Vagina (tissue), 2 donors: ENCODE measurements at regions not wholly inside any gene's neighbourhood (a gene's known extent, or its start where the extent isn't known, plus 50 kb on each side); places are given as distances from the start of the nearest gene placed in this dataset.
"Not testable (repeated sequence)": the region's sequence is repeated elsewhere in the genome, so short reads cannot be mapped to it uniquely, and the experiment has no call there.

Source experiments
- DNase-seq, 2 donors: peaks; one replicate each; pipeline ENCODE4 v3.0.0-alpha.2; 2017; ENCODE audit errors: extremely low spot score in 2 of 2
- H3K27ac ChIP-seq: fragments of 200-600 bp; sonication (generic); one replicate; pipeline ENCODE4 v1.5.1; 2019
- H3K27me3 ChIP-seq: fragments of 200-600 bp; sonication (generic); one replicate; pipeline ENCODE4 v1.5.1; 2019
- H3K36me3 ChIP-seq, 2 donors: fragments of 200-600 bp; sonication (generic); one replicate each; pipeline ENCODE4 v1.5.1; 2017 to 2019
- H3K4me1 ChIP-seq: fragments of 200-600 bp; sonication (generic); one replicate; pipeline ENCODE4 v1.5.1; 2019
- H3K4me3 ChIP-seq, 2 donors: fragments of 200-600 bp; sonication (generic); 1 replicate in 1 of 2; 2 replicates in 1 of 2; pipeline ENCODE4 v1.5.1; 2016 to 2019
- H3K9me3 ChIP-seq: fragments of 200-600 bp; sonication (generic); one replicate; pipeline ENCODE4 v1.5.1; 2019
- POLR2A ChIP-seq, 2 donors: fragments of 450-650 bp; IDR thresholded peaks; one replicate each; pipeline ENCODE4 v1.6.1; 2017; ENCODE audit warnings: antibody characterized with exemption in 2 of 2, mild to moderate bottlenecking in 2 of 2, moderate library complexity in 2 of 2
- POLR2AphosphoS5 ChIP-seq, 2 donors: sonication (generic); formaldehyde crosslinking; IDR thresholded peaks; one replicate each; pipeline ENCODE4 v1.9.0; 2017; ENCODE audit warnings: antibody characterized with exemption in 2 of 2, mild to moderate bottlenecking in 2 of 2, low read depth in 1 of 2; ENCODE audit not compliant: insufficient read depth in 1 of 2
- intact Hi-C: fragments of 100-400 bp; cut with DNase I; formaldehyde crosslinking; loops from one replicate; pipeline ENCODE4 v1.15.1; 2023
- TF ChIP-seq, protein P1 (sequence below), 3 experiments: fragments of 450-650 bp in 2 of 3; fragments of 200-600 bp in 1 of 3; sonication (generic) in 1 of 3; IDR thresholded peaks; one replicate each; pipeline ENCODE4 v1.5.1; 2017 to 2019; ENCODE audit warnings: antibody characterized with exemption in 3 of 3, mild to moderate bottlenecking in 2 of 3, moderate library complexity in 2 of 3

DNA sequence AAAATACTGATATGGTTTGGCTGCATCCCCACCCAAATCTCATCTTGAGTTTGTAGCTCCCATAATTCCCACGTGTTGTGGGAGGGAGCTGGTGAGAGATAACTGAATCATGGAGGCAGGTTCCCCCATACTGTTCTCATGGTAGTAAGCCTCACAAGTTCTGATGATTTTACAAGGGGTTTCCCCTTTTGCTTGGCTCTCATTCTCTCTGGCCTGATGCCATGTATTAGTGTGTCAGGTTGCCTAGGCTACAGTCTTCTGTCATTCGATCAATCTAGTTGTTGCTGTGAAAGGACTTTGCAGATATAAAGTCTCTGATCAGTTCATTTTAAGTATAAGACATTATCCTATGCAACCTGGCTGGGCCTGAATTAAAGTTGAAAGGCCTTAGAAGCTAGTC lies 209.3 kb upstream of the MAOA start:
- Histone ChIP-seq H3K27me3 (no peaks in the 10 kb centered on the region), H3K27ac (no peak overlapping the region), H3K9me3 (no peaks in the 10 kb centered on the region), H3K4me3 (no peak overlapping the region), H3K36me3 (no peaks in the 10 kb centered on the region), H3K4me1 (no peaks in the 10 kb centered on the region)
- no peak for DNase-seq
- TF ChIP-seq POLR2A (IDR thresholded peaks at IDR 0.05) (no peak), POLR2AphosphoS5 (IDR thresholded peaks at IDR 0.05; ENCODE audit: insufficient read depth in 1 of 2, low read depth in 1 of 2) (no peak)
- TF ChIP-seq, protein P1, sequence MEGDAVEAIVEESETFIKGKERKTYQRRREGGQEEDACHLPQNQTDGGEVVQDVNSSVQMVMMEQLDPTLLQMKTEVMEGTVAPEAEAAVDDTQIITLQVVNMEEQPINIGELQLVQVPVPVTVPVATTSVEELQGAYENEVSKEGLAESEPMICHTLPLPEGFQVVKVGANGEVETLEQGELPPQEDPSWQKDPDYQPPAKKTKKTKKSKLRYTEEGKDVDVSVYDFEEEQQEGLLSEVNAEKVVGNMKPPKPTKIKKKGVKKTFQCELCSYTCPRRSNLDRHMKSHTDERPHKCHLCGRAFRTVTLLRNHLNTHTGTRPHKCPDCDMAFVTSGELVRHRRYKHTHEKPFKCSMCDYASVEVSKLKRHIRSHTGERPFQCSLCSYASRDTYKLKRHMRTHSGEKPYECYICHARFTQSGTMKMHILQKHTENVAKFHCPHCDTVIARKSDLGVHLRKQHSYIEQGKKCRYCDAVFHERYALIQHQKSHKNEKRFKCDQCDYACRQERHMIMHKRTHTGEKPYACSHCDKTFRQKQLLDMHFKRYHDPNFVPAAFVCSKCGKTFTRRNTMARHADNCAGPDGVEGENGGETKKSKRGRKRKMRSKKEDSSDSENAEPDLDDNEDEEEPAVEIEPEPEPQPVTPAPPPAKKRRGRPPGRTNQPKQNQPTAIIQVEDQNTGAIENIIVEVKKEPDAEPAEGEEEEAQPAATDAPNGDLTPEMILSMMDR (IDR thresholded peaks at IDR 0.05): no peak
- intact Hi-C loops: no loop called here

DNA sequence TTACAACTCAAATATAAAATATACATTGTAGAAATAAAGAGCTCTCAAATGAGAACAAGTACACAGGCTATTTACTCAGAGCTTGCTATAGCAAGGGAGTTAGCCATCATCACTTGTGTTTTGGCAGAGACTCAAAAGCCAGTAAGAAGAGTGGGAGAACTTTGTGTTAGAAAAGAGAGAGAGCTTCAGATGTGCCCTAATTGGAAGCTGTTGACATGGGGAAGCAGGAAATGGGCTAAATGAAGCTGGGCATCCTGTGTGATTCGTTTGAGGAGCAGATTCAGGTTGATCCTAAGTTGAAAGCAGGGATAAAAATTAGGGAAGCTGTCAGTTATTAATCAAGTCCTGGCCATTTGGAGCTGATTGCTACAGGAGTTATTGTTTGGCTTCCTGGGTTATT lies 207.4 kb upstream of the MAOA start:
- H3K9me3 ChIP-seq: peaks cover 3% of the 10 kb centered on the region
- no peaks in the 10 kb centered on the region for H3K27me3 ChIP-seq

DNA sequence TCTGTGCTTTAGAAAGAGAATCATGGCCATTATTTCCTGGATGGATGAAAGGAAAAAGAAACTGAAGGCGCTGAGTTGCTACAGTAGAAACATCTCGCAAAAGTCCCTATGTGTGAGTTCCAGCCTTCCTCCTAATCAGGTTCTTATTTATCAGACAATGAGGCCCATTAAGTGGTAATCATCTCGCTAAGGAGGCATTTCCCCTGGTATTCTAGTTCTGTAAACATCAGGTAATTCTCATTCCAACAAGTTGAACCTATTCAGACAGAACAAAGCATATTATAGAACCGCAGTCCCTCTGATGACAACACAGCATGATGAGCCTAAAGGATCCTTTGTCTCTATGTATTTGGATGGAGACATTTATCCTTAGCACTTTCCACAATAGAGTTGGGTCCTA lies 205.7 kb upstream of the MAOA start:
- DNase-seq: no peak
- TF ChIP-seq, protein P1 (IDR thresholded peaks at IDR 0.05): no peak
- TF ChIP-seq POLR2AphosphoS5 (IDR thresholded peaks at IDR 0.05; ENCODE audit: insufficient read depth in 1 of 2, low read depth in 1 of 2) (no peak), POLR2A (IDR thresholded peaks at IDR 0.05) (no peak)
- Histone ChIP-seq H3K36me3 (no peaks in the 10 kb centered on the region), H3K4me3 (no peak overlapping the region), H3K4me1 (no peaks in the 10 kb centered on the region), H3K27me3 (no peaks in the 10 kb centered on the region), H3K9me3 (peaks cover 3% of the 10 kb centered on the region), H3K27ac (no peak overlapping the region)
- intact Hi-C loops: no loop called here

More for the DNA sequence above, 207.4 kb upstream of the MAOA start:
- Histone ChIP-seq H3K36me3 (no peaks in the 10 kb centered on the region), H3K4me1 (no peaks in the 10 kb centered on the region), H3K27ac (no peak overlapping the region), H3K4me3 (no peak overlapping the region)
- no peak for DNase-seq
- intact Hi-C loops: no loop called here
- TF ChIP-seq POLR2AphosphoS5 (IDR thresholded peaks at IDR 0.05; ENCODE audit: insufficient read depth in 1 of 2, low read depth in 1 of 2) (no peak), POLR2A (IDR thresholded peaks at IDR 0.05) (no peak)
- TF ChIP-seq, protein P1 (IDR thresholded peaks at IDR 0.05): no peak

DNA sequence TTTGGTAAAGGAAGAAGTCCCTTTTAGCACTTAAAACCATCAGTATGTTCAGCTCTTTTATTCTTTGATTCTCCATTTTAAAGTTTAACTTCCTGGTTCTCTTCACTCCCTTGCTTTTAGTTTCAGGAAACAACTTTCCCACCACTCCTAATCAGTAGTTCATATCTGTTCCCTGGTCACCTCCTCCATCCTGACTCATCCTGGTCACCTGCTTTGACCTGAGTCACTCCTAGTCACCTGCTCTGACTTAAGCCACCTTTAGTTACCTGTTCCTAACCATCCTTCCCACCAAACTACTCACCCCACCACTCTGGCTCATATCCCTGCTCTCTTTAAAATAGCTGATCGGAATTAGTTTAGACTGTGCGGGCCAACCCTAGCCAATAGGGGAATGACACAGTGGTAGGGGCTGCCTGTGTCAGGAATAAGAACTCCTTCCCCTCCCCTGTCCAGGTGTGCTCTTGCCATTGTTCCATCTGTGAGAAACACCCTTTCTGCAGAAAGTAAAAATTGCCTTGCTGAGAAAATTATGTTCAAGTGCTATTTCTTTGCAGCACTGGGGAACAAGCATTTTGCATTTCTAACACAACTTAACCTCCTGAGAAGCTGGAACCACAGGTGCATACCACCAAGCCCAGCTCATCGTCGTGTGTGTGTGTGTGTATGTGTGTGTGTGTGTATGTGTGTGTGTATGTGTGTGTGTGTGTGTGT lies 204.0 kb upstream of the MAOA start:
- H3K36me3 ChIP-seq, H3K27ac ChIP-seq, H3K4me1 ChIP-seq, H3K9me3 ChIP-seq, intact Hi-C loops, H3K27me3 ChIP-seq, H3K4me3 ChIP-seq, DNase-seq: not testable (repeated sequence)

DNA sequence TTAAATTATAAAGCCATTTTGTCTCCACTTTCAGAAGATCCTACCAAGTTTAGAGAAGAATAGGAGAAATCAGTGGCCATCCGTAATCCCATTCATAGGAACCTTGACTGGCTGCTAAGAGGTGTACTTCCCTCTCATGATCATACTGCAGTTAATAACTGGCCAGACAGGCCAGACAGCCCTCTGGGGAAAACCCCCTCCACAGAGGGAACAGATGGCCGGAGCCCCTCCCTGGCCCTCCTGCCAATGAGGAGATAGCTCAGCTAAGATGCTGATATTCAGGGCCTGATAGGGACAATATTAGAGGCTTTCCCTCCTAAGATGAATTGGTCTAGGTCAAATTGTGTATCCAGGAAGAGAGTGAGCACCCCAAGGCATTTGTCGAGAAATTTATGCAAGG lies 200.0 kb upstream of the MAOA start:
- DNase-seq: no peak
- Histone ChIP-seq H3K4me3 (no peak overlapping the region), H3K4me1 (no peaks in the 10 kb centered on the region), H3K9me3 (peaks cover 3% of the 10 kb centered on the region), H3K27me3 (no peaks in the 10 kb centered on the region), H3K36me3 (no peaks in the 10 kb centered on the region), H3K27ac (no peak overlapping the region)
- intact Hi-C loops: no loop called here
- TF ChIP-seq, protein P1 (IDR thresholded peaks at IDR 0.05): no peak
- TF ChIP-seq POLR2AphosphoS5 (IDR thresholded peaks at IDR 0.05; ENCODE audit: insufficient read depth in 1 of 2, low read depth in 1 of 2) (no peak), POLR2A (IDR thresholded peaks at IDR 0.05) (no peak)
